VCaP (cell line): ENCODE measurements at regions not wholly inside any gene's neighbourhood (a gene's known extent, or its start where the extent isn't known, plus 50 kb on each side); places are given as distances from the start of the nearest gene placed in this dataset.

Experiments used
- H3K27ac ChIP-seq: fragments of 450-650 bp; 2 replicates; pipeline ENCODE4 v1.5.1; 2017
- CTCF ChIP-seq: fragments of 450-650 bp; conservative IDR thresholded peaks from 2 replicates; pipeline ENCODE4 v1.5.1; 2017; ENCODE audit warnings: mild to moderate bottlenecking, moderate library complexity

- TF ChIP-seq CTCF = no peak
- no peak overlapping the region for H3K27ac ChIP-seq
Measured at GRCh38 chr1:70916034-70916427, 131.6 kb downstream of the PTGER3 start.

GRCh38 chr1:70919706-70920323 lies 127.8 kb downstream of the PTGER3 start:
- TF ChIP-seq CTCF = no peak
- no peak overlapping the region for H3K27ac ChIP-seq
